BE2C (cell line): ENCODE measurements at regions not wholly inside any gene's neighbourhood (a gene's known extent, or its start where the extent isn't known, plus 50 kb on each side); places are given as distances from the start of the nearest gene placed in this dataset.
A peak's percentile ranks its signal among the peaks of the same experiment; 100 is the strongest.
"Not testable (repeated sequence)": the region's sequence is repeated elsewhere in the genome, so short reads cannot be mapped to it uniquely, and the experiment has no call there.

Experiments used
- DNase-seq: peaks from one replicate; pipeline ENCODE4 v3.0.0-alpha.2; 2020
- H3K27me3 ChIP-seq: fragments of 250-450 bp; sonication (Bioruptor Pico); 2 replicates; pipeline ENCODE4 v1.5.1; 2020; ENCODE audit warnings: mild to moderate bottlenecking
- H3K36me3 ChIP-seq: fragments of 250-450 bp; sonication (Bioruptor Pico); 2 replicates; pipeline ENCODE4 v1.5.1; 2020; ENCODE audit warnings: mild to moderate bottlenecking
- H3K4me1 ChIP-seq: fragments of 250-450 bp; sonication (Bioruptor Pico); 2 replicates; pipeline ENCODE4 v1.5.1; 2020
- H3K4me3 ChIP-seq: 2 replicates; pipeline ENCODE4 v1.5.1; 2011; ENCODE audit warnings: low read depth, low read length
- H3K9me3 ChIP-seq: fragments of 250-450 bp; sonication (Bioruptor Pico); 2 replicates; pipeline ENCODE4 v1.5.1; 2020
- CTCF ChIP-seq: IDR thresholded peaks from 2 replicates; pipeline ENCODE4 v1.5.1; 2012; ENCODE audit warnings: mild to moderate bottlenecking, low read depth, low read length

GRCh38 chr11:81970886-81971285, 762.8 kb downstream of the FAM181B start:
- Histone ChIP-seq H3K4me1 (no peaks in the 10 kb centered on the region), H3K9me3 (no peaks in the 10 kb centered on the region)

GRCh38 chr11:81967242-81967641, 766.4 kb downstream of the FAM181B start:
- Histone ChIP-seq H3K36me3 (no peaks in the 10 kb centered on the region), H3K4me1 (no peaks in the 10 kb centered on the region), H3K4me3 (no peak overlapping the region), H3K27me3 (no peaks in the 10 kb centered on the region), H3K9me3 (no peaks in the 10 kb centered on the region)
- DNase-seq: no peak
- TF ChIP-seq CTCF: no peak

More at GRCh38 chr11:81970886-81971285, 762.8 kb downstream of the FAM181B start:
- no peak for TF ChIP-seq CTCF
- DNase-seq: no peak
- Histone ChIP-seq H3K36me3 (no peaks in the 10 kb centered on the region), H3K4me3 (no peak overlapping the region), H3K27me3 (no peaks in the 10 kb centered on the region)

- no peak overlapping the region for H3K4me3 ChIP-seq
- H3K4me1 ChIP-seq: no peaks in the 10 kb centered on the region
- H3K36me3 ChIP-seq: no peaks in the 10 kb centered on the region
- DNase-seq: no peak
- no peak for TF ChIP-seq CTCF
- no peaks in the 10 kb centered on the region for H3K9me3 ChIP-seq
- no peaks in the 10 kb centered on the region for H3K27me3 ChIP-seq
Observed at GRCh38 chr11:81966340-81966739, 767.3 kb downstream of the FAM181B start.

- Histone ChIP-seq H3K9me3 (no peaks in the 10 kb centered on the region), H3K4me1 (no peaks in the 10 kb centered on the region), H3K27me3 (no peaks in the 10 kb centered on the region), H3K4me3 (no peak overlapping the region), H3K36me3 (no peaks in the 10 kb centered on the region)
- TF ChIP-seq CTCF: peak; percentile 28; the same call in 1 of the 2 replicates
- DNase-seq: no peak
Observed at GRCh38 chr11:81963018-81963417, 770.6 kb downstream of the FAM181B start.

GRCh38 chr11:81960443-81960842, 773.2 kb downstream of the FAM181B start:
- DNase-seq: no peak
- Histone ChIP-seq H3K4me1 (no peaks in the 10 kb centered on the region), H3K27me3 (no peaks in the 10 kb centered on the region), H3K9me3 (no peaks in the 10 kb centered on the region), H3K4me3 (no peak overlapping the region), H3K36me3 (no peaks in the 10 kb centered on the region)
- no peak for TF ChIP-seq CTCF

- Histone ChIP-seq H3K4me1 (no peaks in the 10 kb centered on the region), H3K27me3 (no peaks in the 10 kb centered on the region), H3K4me3 (no peak overlapping the region), H3K36me3 (no peaks in the 10 kb centered on the region), H3K9me3 (no peaks in the 10 kb centered on the region)
- DNase-seq: no peak
- no peak for TF ChIP-seq CTCF
Observed at GRCh38 chr11:81959341-81959740, 774.3 kb downstream of the FAM181B start.

- not testable (repeated sequence) for H3K4me1 ChIP-seq, H3K36me3 ChIP-seq, H3K9me3 ChIP-seq, DNase-seq, H3K4me3 ChIP-seq, H3K27me3 ChIP-seq
Observed at GRCh38 chr11:81954301-81954700, 779.4 kb downstream of the FAM181B start.
